H1 (cell line): ENCODE measurements at regions not wholly inside any gene's neighbourhood (a gene's known extent, or its start where the extent isn't known, plus 50 kb on each side); places are given as distances from the start of the nearest gene placed in this dataset.
A peak's percentile ranks its signal among the peaks of the same experiment; 100 is the strongest.

Experiments used
- CTCF ChIA-PET: fragments of 300-600 bp; sonication (Branson Sonifier 250); formaldehyde crosslinking; loops from one replicate; lab custom pipeline; 2021; ENCODE audit not compliant: partially characterized antibody; lab: Charles Lee
- POLR2A ChIA-PET: fragments of 300-600 bp; sonication (Branson Sonifier 250); formaldehyde crosslinking; loops from one replicate; lab custom pipeline; 2021; ENCODE audit warnings: inconsistent platforms; ENCODE audit not compliant: partially characterized antibody; lab: Charles Lee
- DNase-seq, 2 experiments: peaks; one replicate each; pipeline versions ENCODE4 v3.0.0 to v3.0.0-alpha.2; 2010 to 2022; ENCODE audit warnings: low spot score in 2 of 2, low read depth in 1 of 2, mixed read lengths in 1 of 2
- FAIRE-seq: peaks from 2 replicates; lab custom pipeline; 2011; peaks lifted over from hg19 to GRCh38; lab: Jason Lieb, UNC
- H2AFZ ChIP-seq: 2 replicates; pipeline ENCODE4 v1.8.1; 2012; ENCODE audit warnings: low read length, inconsistent platforms
- H2AK5ac ChIP-seq: 2 replicates; pipeline ENCODE4 v1.6.1; 2013; ENCODE audit warnings: low read depth, low read length
- H2BK120ac ChIP-seq: replicated peaks from 2 replicates; pipeline ENCODE3; 2013; ENCODE audit warnings: low read depth, low read length, inconsistent platforms
- H2BK12ac ChIP-seq: 2 replicates; pipeline ENCODE4 v1.6.1; 2013; ENCODE audit warnings: low read depth, low read length
- H2BK15ac ChIP-seq: 2 replicates; pipeline ENCODE4 v1.6.1; 2013; ENCODE audit warnings: low read length
- H2BK20ac ChIP-seq: 2 replicates; pipeline ENCODE4 v1.6.1; 2013; ENCODE audit warnings: low read length
- H2BK5ac ChIP-seq: 2 replicates; pipeline ENCODE4 v1.6.1; 2013; ENCODE audit warnings: low read depth, low read length
- H3K14ac ChIP-seq: 2 replicates; pipeline ENCODE4 v1.6.1; 2013; ENCODE audit warnings: inconsistent platforms; ENCODE audit not compliant: insufficient read length
- H3K18ac ChIP-seq: 2 replicates; pipeline ENCODE4 v1.6.1; 2013; ENCODE audit warnings: low read length; ENCODE audit errors: extremely low read depth
- H3K23ac ChIP-seq: 2 replicates; pipeline ENCODE4 v1.6.1; 2013; ENCODE audit warnings: inconsistent platforms; ENCODE audit not compliant: insufficient read length
- H3K23me2 ChIP-seq: 2 replicates; pipeline ENCODE4 v1.6.1; 2013; ENCODE audit warnings: low read depth, low read length
- H3K27ac ChIP-seq: 2 replicates; pipeline ENCODE4 v1.6.1; 2011; ENCODE audit warnings: low read depth, low read length, inconsistent platforms
- H3K27me3 ChIP-seq, 4 experiments: replicated peaks in 1 of 4; 1 replicate in 1 of 4; 2 replicates in 3 of 4; pipeline versions ENCODE4 v1.6.1 to v1.8.1; 2011 to 2013; ENCODE audit warnings: low read length in 3 of 4, mild to moderate bottlenecking in 3 of 4, inconsistent platforms in 2 of 4, mixed read lengths in 2 of 4, moderate library complexity in 1 of 4; ENCODE audit not compliant: control insufficient read depth in 3 of 4, insufficient read depth in 3 of 4; ENCODE audit errors: extremely low read depth in 1 of 4
- H3K36me3 ChIP-seq, 4 experiments: 2 replicates each; pipeline versions ENCODE4 v1.6.1 to v1.8.1; 2011 to 2013; ENCODE audit warnings: mild to moderate bottlenecking in 4 of 4, low read length in 3 of 4, moderate library complexity in 2 of 4, control low read depth in 1 of 4, inconsistent platforms in 1 of 4; ENCODE audit not compliant: insufficient read depth in 4 of 4, control insufficient read depth in 2 of 4
- H3K4ac ChIP-seq: replicated peaks from 2 replicates; pipeline ENCODE3; 2013; ENCODE audit warnings: low read length, low read depth, mixed read lengths, inconsistent platforms; ENCODE audit not compliant: insufficient read length
- H3K4me1 ChIP-seq, 4 experiments: replicated peaks in 1 of 4; 1 replicate in 1 of 4; 2 replicates in 3 of 4; pipeline versions ENCODE4 v1.6.1 to v1.8.1; 2011 to 2013; ENCODE audit warnings: low read length in 3 of 4, inconsistent platforms in 2 of 4, mixed read lengths in 1 of 4; ENCODE audit not compliant: insufficient read depth in 4 of 4, control insufficient read depth in 3 of 4
- H3K4me2 ChIP-seq, 2 experiments: 2 replicates each; pipeline versions ENCODE4 v1.6.1 to v1.8.1; 2011 to 2013; ENCODE audit warnings: low read depth in 2 of 2, low read length in 2 of 2, control low read depth in 1 of 2, inconsistent platforms in 1 of 2, mild to moderate bottlenecking in 1 of 2; ENCODE audit not compliant: insufficient read depth in 1 of 2
- H3K4me3 ChIP-seq, 4 experiments: fragments of 200-600, 300-600 bp in 1 of 4; sonication (generic), shearing (Covaris generic), sonication (Bioruptor Twin) in 1 of 4; 2 replicates each; pipeline versions ENCODE4 v1.5.1 to v1.8.1; 2011 to 2016; ENCODE audit warnings: low read length in 4 of 4, low read depth in 3 of 4, control low read depth in 2 of 4, inconsistent platforms in 2 of 4, mild to moderate bottlenecking in 2 of 4, mixed read lengths in 1 of 4, moderate library complexity in 1 of 4; ENCODE audit not compliant: insufficient read depth in 2 of 4; ENCODE audit errors: extremely low read depth in 1 of 4
- H3K56ac ChIP-seq: replicated peaks from 2 replicates; pipeline ENCODE3; 2013; ENCODE audit warnings: low read depth, mild to moderate bottlenecking, mixed read lengths, low read length, inconsistent platforms; ENCODE audit not compliant: insufficient read length
- H3K79me1 ChIP-seq: 2 replicates; pipeline ENCODE4 v1.6.1; 2013; ENCODE audit warnings: low read depth, low read length, control low read depth
- H3K79me2 ChIP-seq, 2 experiments: 2 replicates each; pipeline versions ENCODE4 v1.6.1 to v1.8.1; 2012 to 2013; ENCODE audit warnings: low read length in 2 of 2, mild to moderate bottlenecking in 2 of 2, inconsistent platforms in 1 of 2; ENCODE audit not compliant: insufficient read depth in 2 of 2, control insufficient read depth in 1 of 2
- H3K9ac ChIP-seq, 4 experiments: replicated peaks in 1 of 4; 1 replicate in 1 of 4; 2 replicates in 3 of 4; pipeline versions ENCODE4 v1.6.1 to v1.8.1; 2011 to 2013; ENCODE audit warnings: low read depth in 3 of 4, low read length in 3 of 4, control low read depth in 2 of 4, mild to moderate bottlenecking in 2 of 4, moderate library complexity in 2 of 4, inconsistent platforms in 1 of 4; ENCODE audit errors: extremely low read depth in 1 of 4
- H3K9me3 ChIP-seq, 2 experiments: 2 replicates each; pipeline versions ENCODE4 v1.6.1 to v1.8.1; 2012 to 2013; ENCODE audit warnings: mild to moderate bottlenecking in 2 of 2, moderate library complexity in 2 of 2, control low read depth in 1 of 2, inconsistent platforms in 1 of 2, low read depth in 1 of 2, low read length in 1 of 2, mixed read lengths in 1 of 2; ENCODE audit not compliant: insufficient read depth in 2 of 2
- H4K20me1 ChIP-seq, 2 experiments: replicated peaks in 1 of 2; 2 replicates each; pipeline versions ENCODE3 to v1.8.1; 2011 to 2013; ENCODE audit warnings: inconsistent platforms in 2 of 2, low read length in 2 of 2, mild to moderate bottlenecking in 1 of 2; ENCODE audit not compliant: insufficient read depth in 2 of 2, control insufficient read depth in 1 of 2
- H4K5ac ChIP-seq: 2 replicates; pipeline ENCODE4 v1.6.1; 2013; ENCODE audit warnings: low read length, low read depth, mixed read lengths, inconsistent platforms; ENCODE audit not compliant: insufficient read length
- H4K8ac ChIP-seq: 2 replicates; pipeline ENCODE4 v1.8.0; 2013; ENCODE audit warnings: mild to moderate bottlenecking, moderate library complexity, low read length, inconsistent platforms; ENCODE audit not compliant: insufficient read depth; ENCODE audit errors: extremely low read depth
- H4K91ac ChIP-seq: replicated peaks from 2 replicates; pipeline ENCODE3; 2013; ENCODE audit warnings: low read length, mixed read lengths, inconsistent platforms; ENCODE audit not compliant: insufficient read length
- CEBPB ChIP-seq: IDR thresholded peaks from 2 replicates; pipeline ENCODE4 v1.6.1; 2012; ENCODE audit warnings: low read depth, low read length
- EGR1 ChIP-seq: IDR thresholded peaks from 2 replicates; pipeline ENCODE4 v1.6.1; 2011; ENCODE audit warnings: low read depth, low read length, borderline replicate concordance
- HDAC2 ChIP-seq, 2 experiments: fragments of 300-600 bp in 1 of 2; sonication (generic) in 1 of 2; IDR thresholded peaks; 2 replicates each; pipeline ENCODE4 v1.6.1; 2011 to 2012; ENCODE audit warnings: low read depth in 2 of 2, low read length in 2 of 2, mild to moderate bottlenecking in 2 of 2, moderate library complexity in 2 of 2, borderline replicate concordance in 1 of 2, inconsistent platforms in 1 of 2
- PHF8 ChIP-seq: fragments of 200-600 bp; sonication (generic); conservative IDR thresholded peaks from 2 replicates; pipeline ENCODE4 v1.7.1; 2012; ENCODE audit warnings: low read depth, mild to moderate bottlenecking, inconsistent platforms, low read length, moderate library complexity
- RBBP5 ChIP-seq: IDR thresholded peaks from 2 replicates; pipeline ENCODE4 v1.7.1; 2012; ENCODE audit warnings: low read depth, mild to moderate bottlenecking, inconsistent platforms, low read length, moderate library complexity, borderline replicate concordance
- SIN3A ChIP-seq, 2 experiments: IDR thresholded peaks in 1 of 2; conservative IDR thresholded peaks in 1 of 2; 2 replicates each; pipeline ENCODE4 v1.6.1; 2011 to 2012; ENCODE audit warnings: low read length in 2 of 2, improper control_type of control experiment in 1 of 2, low read depth in 1 of 2, mild to moderate bottlenecking in 1 of 2
- SP2 ChIP-seq: IDR thresholded peaks from 2 replicates; pipeline ENCODE4 v1.6.1; 2012; ENCODE audit warnings: mild to moderate bottlenecking, low read length, inconsistent platforms
- TAF7 ChIP-seq: optimal IDR thresholded peaks from 2 replicates; pipeline ENCODE3; 2011; ENCODE audit warnings: low read depth, mild to moderate bottlenecking, inconsistent platforms, low read length, moderate library complexity, borderline replicate concordance
- TCF12 ChIP-seq: IDR thresholded peaks from 2 replicates; pipeline ENCODE4 v1.6.1; 2011; ENCODE audit warnings: low read depth, mild to moderate bottlenecking, low read length
- TEAD4 ChIP-seq: IDR thresholded peaks from 2 replicates; pipeline ENCODE4 v1.6.1; 2012; ENCODE audit warnings: low read depth, low read length, inconsistent platforms, mixed read lengths
- WGBS, 2 experiments: shearing (Covaris generic) in 1 of 2; methylation state at CpG; one replicate each; pipeline versions ENCODE4 v1.1.6 to v1.1.7; 2013 to 2015; ENCODE audit warnings: low lambda C conversion rate in 2 of 2, mixed read lengths in 2 of 2, inconsistent platforms in 1 of 2, low coverage in 1 of 2, missing lambda C conversion rate in 1 of 2; ENCODE audit not compliant: insufficient replicate concordance in 2 of 2, insufficient coverage in 1 of 2, insufficient read length in 1 of 2; ENCODE audit errors: extremely low coverage in 1 of 2, missing lambda C conversion rate in 1 of 2; 5-methylcytosine and 5-hydroxymethylcytosine counted together

- peak; percentile 74 to 96 for DNase-seq
- H2BK20ac ChIP-seq, result peak overlapping the region; percentile 97
- peak overlapping the region; percentile 79 for H3K56ac ChIP-seq
- POLR2A ChIA-PET, result interaction anchor here (0.7 to 8.3 kb wide), 27 partner anchors 9 to 367 kb away, joined by 3 to 216 read pairs (median 3); partner anchors contain the start of genes CYB5RL, MRPL37 and SSBP3
- peak overlapping the region; percentile 96 for H3K27ac ChIP-seq
- H3K4me2 ChIP-seq, result peak overlapping the region; percentile 91 to 94
- H3K4ac ChIP-seq, result peak overlapping the region; percentile 97
- H3K36me3 ChIP-seq, result no peaks in the 10 kb centered on the region
- FAIRE-seq, result no peak
- CTCF ChIA-PET, result interaction anchor here (0.6 to 3.5 kb wide), 41 partner anchors 9 to 421 kb away, joined by 3 to 20 read pairs (median 4); partner anchors contain the start of genes ACOT11 and SSBP3
- H3K18ac ChIP-seq, result peak overlapping the region; percentile 98
- H4K8ac ChIP-seq, result peak overlapping the region; percentile 96; the same call in 1 of the 2 replicates
- 0% methylated on average over 31 of the region's 51 CpGs; no CpG with 5 or more reads in 1 of the 2 experiments for WGBS, 2 experiments
- peak overlapping the region; percentile 98 for H2BK12ac ChIP-seq
- H2AK5ac ChIP-seq, result peak overlapping the region; percentile 98; the same call in 1 of the 2 replicates
- peak overlapping the region; percentile 24 to 69 (median 64); a peak in 7 of 8 replicates for H3K4me3 ChIP-seq
- H3K23me2 ChIP-seq, result peaks cover 15% of the 10 kb centered on the region; the same call in 1 of the 2 replicates
- peak overlapping the region; percentile 92 for H2BK15ac ChIP-seq
- peak overlapping the region; percentile 100 for H4K91ac ChIP-seq
- no peaks in the 10 kb centered on the region for H3K9me3 ChIP-seq
- H3K79me2 ChIP-seq, result no peaks in the 10 kb centered on the region
- H3K4me1 ChIP-seq, result peaks cover 7 to 22% (median 15%) of the 10 kb centered on the region in 4 experiments
- no peaks in the 10 kb centered on the region for H4K20me1 ChIP-seq
- peaks cover 0 to 18% (median 11%) of the 10 kb centered on the region in 4 experiments; a peak in 6 of 7 replicates for H3K27me3 ChIP-seq
- H3K79me1 ChIP-seq, result no peaks in the 10 kb centered on the region
- H2AFZ ChIP-seq, result no peak overlapping the region
- H3K14ac ChIP-seq, result no peak overlapping the region
- H2BK5ac ChIP-seq, result peak overlapping the region; percentile 98
- no peak overlapping the region for H3K23ac ChIP-seq
- H3K9ac ChIP-seq, result peak overlapping the region; percentile 48 to 85 (median 68); a peak in 6 of 7 replicates
- peak overlapping the region; percentile 93 for H2BK120ac ChIP-seq
- H4K5ac ChIP-seq, result peak overlapping the region; percentile 90
- TF ChIP-seq RBBP5 (0 out of 2 replicates have a peak, but pooled peaks have one; percentile 31), SIN3A (conservative IDR thresholded peaks at IDR 0.05 in 1 of 2, IDR thresholded peaks at IDR 0.05 in 1 of 2; ENCODE audit: low read depth in 1 of 2, low read length in 2 of 2) (peak in 1 of 2 experiments; percentile 80; a peak in 2 of 4 replicates), TCF12 (peak; percentile 39; the same call in 1 of the 2 replicates), TAF7 (peak; percentile 70), SP2 (no peak), CEBPB (no peak), HDAC2 (IDR thresholded peaks at IDR 0.05; ENCODE audit: borderline replicate concordance in 1 of 2, low read depth in 2 of 2, low read length in 2 of 2) (peak; percentile 20 to 80; a peak in 1 of 4 replicates), EGR1 (peak; percentile 73; the same call in 1 of the 2 replicates), TEAD4 (peak; percentile 84), PHF8 (0 out of 2 replicates have a peak, but pooled peaks have one; percentile 33)
Observed at GRCh38 chr1:54488779-54489626, 59.0 kb upstream of the ACOT11 start.
